ENCODE measurements at regions not wholly inside any gene's neighbourhood (a gene's known extent, or its start where the extent isn't known, plus 50 kb on each side); places are given as distances from the start of the nearest gene placed in this dataset.

- no peak for DNase-seq (ENCODE audit: low read depth, low spot score)
Observed at GRCh38 chr6:3526962-3527650, 70.3 kb upstream of the SLC22A23 start.

GRCh38 chr6:3525915-3526314 is 69.1 kb upstream of the SLC22A23 start:
- no peak for DNase-seq (ENCODE audit: low read depth, low spot score)

GRCh38 chr6:3524456-3524855 is 67.6 kb upstream of the SLC22A23 start:
- no peak for DNase-seq (ENCODE audit: low read depth, low spot score)

GRCh38 chr6:3523966-3524365 is 67.1 kb upstream of the SLC22A23 start:
- no peak for DNase-seq (ENCODE audit: low read depth, low spot score)

- DNase-seq (ENCODE audit: low read depth, low spot score), result no peak
Observed at GRCh38 chr6:3523271-3523670, 66.4 kb upstream of the SLC22A23 start.

GRCh38 chr6:3522561-3523260 is 65.9 kb upstream of the SLC22A23 start:
- no peak for DNase-seq (ENCODE audit: low read depth, low spot score)

- no peak for DNase-seq (ENCODE audit: low read depth, low spot score)
Observed at GRCh38 chr6:3520281-3521230, 63.7 kb upstream of the SLC22A23 start.

- DNase-seq (ENCODE audit: low read depth, low spot score), result no peak
Observed at GRCh38 chr6:3518356-3519190, 61.7 kb upstream of the SLC22A23 start.

GRCh38 chr6:3517350-3517749 is 60.5 kb upstream of the SLC22A23 start:
- no peak for DNase-seq (ENCODE audit: low read depth, low spot score)

- no peak for DNase-seq (ENCODE audit: low read depth, low spot score)
Observed at GRCh38 chr6:3516092-3516491, 59.2 kb upstream of the SLC22A23 start.

GRCh38 chr6:3515669-3516068 is 58.8 kb upstream of the SLC22A23 start:
- no peak for DNase-seq (ENCODE audit: low read depth, low spot score)

- DNase-seq (ENCODE audit: low read depth, low spot score), result no peak
Observed at GRCh38 chr6:3513416-3513815, 56.6 kb upstream of the SLC22A23 start.

- no peak for DNase-seq (ENCODE audit: low read depth, low spot score)
Observed at GRCh38 chr6:3512832-3513231, 56.0 kb upstream of the SLC22A23 start.

- DNase-seq (ENCODE audit: low read depth, low spot score), result no peak
Observed at GRCh38 chr6:3510617-3511016, 53.8 kb upstream of the SLC22A23 start.

GRCh38 chr6:3510178-3510577 is 53.3 kb upstream of the SLC22A23 start:
- no peak for DNase-seq (ENCODE audit: low read depth, low spot score)

GRCh38 chr6:3509336-3509735 is 52.5 kb upstream of the SLC22A23 start:
- DNase-seq (ENCODE audit: low read depth, low spot score), result no peak

GRCh38 chr6:3506751-3507383 is 50.0 kb upstream of the SLC22A23 start:
- DNase-seq (ENCODE audit: low read depth, low spot score), result no peak

Measured in smooth muscle cell of the brain vasculature (primary cell).